Fibroblast of lung (primary cell): ENCODE measurements at regions not wholly inside any gene's neighbourhood (a gene's known extent, or its start where the extent isn't known, plus 50 kb on each side); places are given as distances from the start of the nearest gene placed in this dataset.
"Not testable (repeated sequence)": the region's sequence is repeated elsewhere in the genome, so short reads cannot be mapped to it uniquely, and the experiment has no call there.

Source experiments
- DNase-seq, 2 donors: peaks; one replicate each; pipeline versions ENCODE4 v3.0.0 to v3.0.0-alpha.2; 2010; ENCODE audit warnings: low read depth in 2 of 2
- H2AFZ ChIP-seq: 2 replicates; pipeline ENCODE4 v1.5.1; 2012; ENCODE audit warnings: low read length, control low read depth, inconsistent platforms
- H3K27ac ChIP-seq: 2 replicates; pipeline ENCODE4 v1.5.1; 2011; ENCODE audit warnings: low read length, control low read depth; ENCODE audit not compliant: insufficient read depth
- H3K27me3 ChIP-seq: 2 replicates; pipeline ENCODE4 v1.5.1; 2011; ENCODE audit warnings: mild to moderate bottlenecking, low read length; ENCODE audit not compliant: control insufficient read depth, insufficient read depth
- H3K36me3 ChIP-seq: 2 replicates; pipeline ENCODE4 v1.5.1; 2011; ENCODE audit warnings: low read length; ENCODE audit not compliant: control insufficient read depth, insufficient read depth
- H3K4me1 ChIP-seq: 2 replicates; pipeline ENCODE4 v1.5.1; 2011; ENCODE audit warnings: low read length; ENCODE audit not compliant: control insufficient read depth, insufficient read depth; ENCODE audit errors: extremely low read depth
- H3K4me2 ChIP-seq: 2 replicates; pipeline ENCODE4 v1.5.1; 2011; ENCODE audit warnings: low read length, control low read depth; ENCODE audit not compliant: insufficient read depth; ENCODE audit errors: extremely low read depth
- H3K4me3 ChIP-seq, 4 experiments: fragments of 200-600 bp in 1 of 4; sonication (generic) in 1 of 4; replicated peaks in 1 of 4; 2 replicates each; pipeline ENCODE4 v1.5.1; 2011 to 2016; ENCODE audit warnings: low read length in 4 of 4, low read depth in 3 of 4, mild to moderate bottlenecking in 3 of 4, control low read depth in 2 of 4, inconsistent platforms in 1 of 4, mixed read lengths in 1 of 4; ENCODE audit not compliant: insufficient read depth in 1 of 4; ENCODE audit errors: control extremely low read depth in 1 of 4
- H3K79me2 ChIP-seq: 2 replicates; pipeline ENCODE4 v1.5.1; 2012; ENCODE audit warnings: mild to moderate bottlenecking, low read length, inconsistent platforms; ENCODE audit not compliant: control insufficient read depth, insufficient read depth
- H3K9ac ChIP-seq: 2 replicates; pipeline ENCODE4 v1.5.1; 2011; ENCODE audit warnings: mild to moderate bottlenecking, low read length, control low read depth; ENCODE audit not compliant: insufficient read depth
- H3K9me3 ChIP-seq: 2 replicates; pipeline ENCODE4 v1.5.1; 2012; ENCODE audit warnings: low read depth, low read length; ENCODE audit not compliant: control insufficient read depth, insufficient read depth
- H4K20me1 ChIP-seq: 2 replicates; pipeline ENCODE4 v1.5.1; 2011; ENCODE audit warnings: low read length; ENCODE audit not compliant: control insufficient read depth, insufficient read depth; ENCODE audit errors: extremely low read depth
- CTCF ChIP-seq, 2 donors: IDR thresholded peaks in 1 of 2; conservative IDR thresholded peaks in 1 of 2; 1 replicate in 1 of 2; 2 replicates in 1 of 2; pipeline ENCODE4 v1.5.1; 2011 to 2012; ENCODE audit warnings: low read length in 2 of 2, control low read depth in 1 of 2, inconsistent platforms in 1 of 2, low read depth in 1 of 2, mild to moderate bottlenecking in 1 of 2
- EZH2 ChIP-seq: IDR thresholded peaks from 2 replicates; pipeline ENCODE4 v1.5.1; 2012; ENCODE audit warnings: low read length, control low read depth, mild to moderate bottlenecking; ENCODE audit errors: missing control alignments

- H3K9me3 ChIP-seq = no peaks in the 10 kb centered on the region
- no peaks in the 10 kb centered on the region for H3K36me3 ChIP-seq
- H2AFZ ChIP-seq = no peak overlapping the region
- no peak overlapping the region for H3K4me3 ChIP-seq
- TF ChIP-seq CTCF (conservative IDR thresholded peaks at IDR 0.05 in 1 of 2, IDR thresholded peaks at IDR 0.05 in 1 of 2; ENCODE audit: low read depth in 1 of 2, low read length in 2 of 2) = no peak
- no peak for TF ChIP-seq EZH2
- no peaks in the 10 kb centered on the region for H4K20me1 ChIP-seq
- no peak overlapping the region for H3K4me2 ChIP-seq
- H3K9ac ChIP-seq = no peak overlapping the region
- H3K4me1 ChIP-seq = no peaks in the 10 kb centered on the region
- no peak overlapping the region for H3K27ac ChIP-seq
- H3K27me3 ChIP-seq = no peaks in the 10 kb centered on the region
- no peaks in the 10 kb centered on the region for H3K79me2 ChIP-seq
- no peak for DNase-seq
These were observed 76.7 kb upstream of the SCAF11 start for GRCh38 chr12:46067094-46067493.

GRCh38 chr12:46065412-46066166 lies 75.2 kb upstream of the SCAF11 start:
- Histone ChIP-seq H4K20me1 (no peaks in the 10 kb centered on the region), H3K9ac (no peak overlapping the region)
- DNase-seq = no peak

GRCh38 chr12:46064548-46064947 lies 74.2 kb upstream of the SCAF11 start:
- Histone ChIP-seq H3K4me3 (no peak overlapping the region), H3K79me2 (no peaks in the 10 kb centered on the region), H3K4me2 (no peak overlapping the region), H3K36me3 (no peaks in the 10 kb centered on the region), H3K9ac (no peak overlapping the region), H2AFZ (no peak overlapping the region), H3K4me1 (no peaks in the 10 kb centered on the region), H3K27me3 (no peaks in the 10 kb centered on the region), H3K27ac (no peak overlapping the region), H3K9me3 (no peaks in the 10 kb centered on the region), H4K20me1 (no peaks in the 10 kb centered on the region)
- TF ChIP-seq CTCF (conservative IDR thresholded peaks at IDR 0.05 in 1 of 2, IDR thresholded peaks at IDR 0.05 in 1 of 2; ENCODE audit: low read depth in 1 of 2, low read length in 2 of 2) = no peak
- TF ChIP-seq EZH2 = no peak
- no peak for DNase-seq

More at GRCh38 chr12:46065412-46066166, 75.2 kb upstream of the SCAF11 start:
- H3K4me2 ChIP-seq = no peak overlapping the region
- H2AFZ ChIP-seq = no peak overlapping the region
- no peaks in the 10 kb centered on the region for H3K9me3 ChIP-seq
- H3K27ac ChIP-seq = no peak overlapping the region
- H3K27me3 ChIP-seq = no peaks in the 10 kb centered on the region
- H3K4me3 ChIP-seq = no peak overlapping the region
- no peaks in the 10 kb centered on the region for H3K4me1 ChIP-seq
- H3K79me2 ChIP-seq = no peaks in the 10 kb centered on the region
- H3K36me3 ChIP-seq = no peaks in the 10 kb centered on the region
- TF ChIP-seq CTCF (conservative IDR thresholded peaks at IDR 0.05 in 1 of 2, IDR thresholded peaks at IDR 0.05 in 1 of 2; ENCODE audit: low read depth in 1 of 2, low read length in 2 of 2) = no peak
- no peak for TF ChIP-seq EZH2

- not testable (repeated sequence) for H2AFZ ChIP-seq, H3K79me2 ChIP-seq, H3K27me3 ChIP-seq, DNase-seq, H3K4me3 ChIP-seq, H3K4me2 ChIP-seq, H3K27ac ChIP-seq, H3K36me3 ChIP-seq, H4K20me1 ChIP-seq, H3K9me3 ChIP-seq, H3K4me1 ChIP-seq, H3K9ac ChIP-seq
These were observed 68.3 kb upstream of the SCAF11 start for GRCh38 chr12:46058697-46059096.
